ENCODE measurements at regions not wholly inside any gene's neighbourhood (a gene's known extent, or its start where the extent isn't known, plus 50 kb on each side); places are given as distances from the start of the nearest gene placed in this dataset.

- TF ChIP-seq CTCF (IDR thresholded peaks at IDR 0.05) (no peak), EP300 (IDR thresholded peaks at IDR 0.05; ENCODE audit: low read depth) (no peak)
Measured at GRCh38 chr11:15617126-15617525, 502.4 kb downstream of the INSC start.
